Panc1 (cell line): ENCODE measurements at regions not wholly inside any gene's neighbourhood (a gene's known extent, or its start where the extent isn't known, plus 50 kb on each side); places are given as distances from the start of the nearest gene placed in this dataset.

ENCODE experiments used
- ATAC-seq: fragments of 200-7000 bp; cut with Tn5 transposase; 2 replicates; pipeline ENCODE4 v1.9.1; 2020; ENCODE audit warnings: mild to moderate bottlenecking, moderate library complexity
- BruUV-seq: library from RNA; stranded (reverse); fragments of 400-500 nt; replicated peaks from 2 replicates; lab custom pipeline; 2021; lab: Mats Ljungman, UMichigan
- CTCF ChIA-PET: fragments of 300-600 bp; sonication (Branson Sonifier 250); formaldehyde crosslinking; loops from one replicate; lab custom pipeline; 2022; ENCODE audit warnings: antibody characterized with exemption; lab: Charles Lee
- POLR2A ChIA-PET: fragments of 300-600 bp; sonication (Branson Sonifier 250); formaldehyde crosslinking; loops from one replicate; lab custom pipeline; 2022; ENCODE audit warnings: antibody characterized with exemption; lab: Charles Lee
- DNase-seq: peaks from one replicate; pipeline ENCODE4 v3.0.0-alpha.2; 2010; ENCODE audit warnings: low read depth, low spot score
- H3K27ac ChIP-seq: 2 replicates; pipeline ENCODE4 v1.5.1; 2011; ENCODE audit warnings: mild to moderate bottlenecking, low read length, inconsistent platforms
- H3K27me3 ChIP-seq: fragments of 200-500 bp; sonication (Bioruptor generic); 2 replicates; pipeline ENCODE4 v1.6.0; 2014; ENCODE audit warnings: low read length, inconsistent platforms; ENCODE audit not compliant: control insufficient read depth, insufficient read depth
- H3K36me3 ChIP-seq: fragments of 200-500 bp; sonication (Bioruptor generic); 2 replicates; pipeline ENCODE4 v1.5.1; 2014; ENCODE audit warnings: inconsistent platforms, mild to moderate bottlenecking, low read length, moderate library complexity; ENCODE audit not compliant: control insufficient read depth, insufficient read depth
- H3K4me1 ChIP-seq: 2 replicates; pipeline ENCODE4 v1.5.1; 2011; ENCODE audit warnings: inconsistent platforms, mild to moderate bottlenecking, low read length, moderate library complexity; ENCODE audit not compliant: control insufficient read depth, insufficient read depth
- H3K4me3 ChIP-seq, 2 experiments: 2 replicates each; pipeline ENCODE4 v1.5.1; 2011 to 2012; ENCODE audit warnings: low read depth in 2 of 2, low read length in 2 of 2, mild to moderate bottlenecking in 2 of 2, inconsistent platforms in 1 of 2, moderate library complexity in 1 of 2
- H3K9me3 ChIP-seq: fragments of 200-500 bp; sonication (Bioruptor generic); 2 replicates; pipeline ENCODE4 v1.5.1; 2014; ENCODE audit warnings: low read depth, mild to moderate bottlenecking, inconsistent platforms, low read length, moderate library complexity; ENCODE audit not compliant: control insufficient read depth, insufficient read depth
- CTCF ChIP-seq: fragments of 450-650 bp; IDR thresholded peaks from 2 replicates; pipeline ENCODE4 v1.5.1; 2017; ENCODE audit warnings: mild to moderate bottlenecking
- POLR2AphosphoS5 ChIP-seq: IDR thresholded peaks from 2 replicates; pipeline ENCODE4 v1.6.1; 2012; ENCODE audit warnings: mild to moderate bottlenecking, low read depth, low read length, moderate library complexity
- REST ChIP-seq, 2 experiments: IDR thresholded peaks; 2 replicates each; pipeline ENCODE4 v1.6.1; 2011 to 2012; ENCODE audit warnings: low read depth in 2 of 2, control low read depth in 1 of 2, low read length in 1 of 2, mild to moderate bottlenecking in 1 of 2, moderate library complexity in 1 of 2; ENCODE audit not compliant: insufficient read depth in 1 of 2
- SIN3A ChIP-seq: IDR thresholded peaks from 2 replicates; pipeline ENCODE4 v1.6.1; 2012; ENCODE audit warnings: low read depth, mild to moderate bottlenecking, low read length, moderate library complexity, borderline replicate concordance; ENCODE audit not compliant: insufficient read depth
- TCF7L2 ChIP-seq: IDR thresholded peaks from 2 replicates; pipeline ENCODE4 v1.6.1; 2011; ENCODE audit warnings: mild to moderate bottlenecking, low read depth, low read length, inconsistent platforms
- in situ Hi-C: cut with HindIII; loops from 2 replicates; pipeline ENCODE4 v1.10.0; 2016; ENCODE audit warnings: low sequenced_read_pairs, low pct_unique_long_range_greater_than_20kb
- intact Hi-C: fragments of 100-400 bp; cut with micrococcal nuclease; formaldehyde crosslinking; loops from one replicate; pipeline ENCODE4 v1.10.0; 2022; ENCODE audit not compliant: unreplicated experiment

GRCh38 chr2:611519-611918 is 65.7 kb downstream of the TMEM18 start:
- no peaks in the 10 kb centered on the region for H3K36me3 ChIP-seq
- no peak for ATAC-seq
- no peaks in the 10 kb centered on the region for H3K9me3 ChIP-seq
- no TSS peak for BruUV-seq
- TF ChIP-seq POLR2AphosphoS5 (no peak), REST (IDR thresholded peaks at IDR 0.05; ENCODE audit: insufficient read depth in 1 of 2, low read depth in 2 of 2, low read length in 1 of 2) (0 out of 4 replicates have a peak, but pooled peaks of 1 of the 2 experiments have one; percentile 39)
- no peak overlapping the region for H3K27ac ChIP-seq
- CTCF ChIA-PET = no interaction called here
- POLR2A ChIA-PET = no interaction called here
- no peaks in the 10 kb centered on the region for H3K4me1 ChIP-seq
- intact Hi-C loops = no loop called here
- no peaks in the 10 kb centered on the region for H3K27me3 ChIP-seq
- no peak overlapping the region for H3K4me3 ChIP-seq
- in situ Hi-C loops = no loop called here
- no peak for DNase-seq

- H3K27me3 ChIP-seq = no peaks in the 10 kb centered on the region
- H3K36me3 ChIP-seq = no peaks in the 10 kb centered on the region
- no peak overlapping the region for H3K27ac ChIP-seq
- BruUV-seq = no TSS peak
- intact Hi-C loops = no loop called here
- ATAC-seq (no peak), DNase-seq (no peak)
- in situ Hi-C loops = no loop called here
- TF ChIP-seq CTCF = no peak
- TF ChIP-seq POLR2AphosphoS5 = no peak
- no peak for TF ChIP-seq TCF7L2
- TF ChIP-seq SIN3A = no peak
- TF ChIP-seq REST (IDR thresholded peaks at IDR 0.05; ENCODE audit: insufficient read depth in 1 of 2, low read depth in 2 of 2, low read length in 1 of 2) = no peak
- ChIA-PET CTCF (no interaction called here), POLR2A (no interaction called here)
- no peaks in the 10 kb centered on the region for H3K4me1 ChIP-seq
- no peaks in the 10 kb centered on the region for H3K9me3 ChIP-seq
- H3K4me3 ChIP-seq = no peak overlapping the region
Measured at GRCh38 chr2:610491-610890, 66.7 kb downstream of the TMEM18 start.
